Skeletal muscle satellite cell (primary cell): ENCODE measurements at regions not wholly inside any gene's neighbourhood (a gene's known extent, or its start where the extent isn't known, plus 50 kb on each side); places are given as distances from the start of the nearest gene placed in this dataset. TPM values are rescaled to one million over a fixed set of nuclear protein-coding genes. Genes with fewer than 3 reads are reported as not detected.
"Not testable (repeated sequence)": the region's sequence is repeated elsewhere in the genome, so short reads cannot be mapped to it uniquely, and the experiment has no call there.

ENCODE experiments used
- H3K27me3 ChIP-seq: 2 replicates; pipeline ENCODE4 v1.7.0; 2013; ENCODE audit warnings: low read length; ENCODE audit not compliant: control insufficient read depth, insufficient read depth
- H3K36me3 ChIP-seq: 2 replicates; pipeline ENCODE4 v1.7.0; 2013; ENCODE audit warnings: mild to moderate bottlenecking, control low read depth, low read length; ENCODE audit not compliant: insufficient read depth
- H3K4me1 ChIP-seq: 2 replicates; pipeline ENCODE4 v1.7.0; 2013; ENCODE audit warnings: low read length; ENCODE audit not compliant: control insufficient read depth, insufficient read depth
- H3K4me2 ChIP-seq: 2 replicates; pipeline ENCODE4 v1.7.0; 2013; ENCODE audit warnings: mild to moderate bottlenecking, low read length
- H3K4me3 ChIP-seq: 2 replicates; pipeline ENCODE4 v1.7.0; 2013; ENCODE audit warnings: low read length
- H3K9ac ChIP-seq: 2 replicates; pipeline ENCODE4 v1.7.0; 2013; ENCODE audit warnings: mild to moderate bottlenecking, low read depth, low read length, moderate library complexity
- H3K9me3 ChIP-seq: replicated peaks from 2 replicates; pipeline ENCODE4 v1.7.0; 2013; ENCODE audit warnings: mild to moderate bottlenecking, control low read depth, low read length
- small RNA-seq: library from RNA; depleted of rRNA; stranded (forward); fragments of <200 nt; gene quantifications from one replicate; pipeline ENCODE3, GENCODE V24; 2012

DNA sequence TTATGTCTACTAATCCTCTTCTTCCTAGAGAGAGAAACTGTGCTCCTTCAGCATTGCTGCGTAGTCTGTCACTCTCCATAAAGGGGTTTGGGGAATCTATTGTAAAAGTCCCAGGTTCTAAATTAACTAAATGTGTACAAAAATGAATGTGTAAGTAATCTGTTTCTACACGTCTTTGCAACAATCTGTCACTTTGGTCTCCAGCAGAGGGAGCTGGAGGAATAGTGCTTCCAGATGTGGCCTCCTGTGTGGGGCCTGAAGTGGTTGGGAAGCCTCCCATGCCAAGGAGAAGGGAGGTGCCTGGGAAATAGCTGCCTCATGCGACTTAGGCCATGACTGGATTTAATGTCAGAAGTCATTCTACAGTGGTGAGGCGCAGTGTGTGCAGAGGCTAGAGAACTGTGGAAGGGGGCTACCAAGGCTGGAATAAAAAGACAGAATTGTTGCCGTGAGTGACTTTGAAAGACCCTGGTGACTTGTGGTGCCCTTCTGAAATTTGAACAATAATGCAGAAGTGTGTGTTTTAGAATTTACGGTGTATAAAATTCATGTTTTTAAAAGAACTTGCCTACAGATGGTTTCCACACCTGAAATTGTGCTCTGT is 54.5 kb upstream of the UXS1 start:
- not testable (repeated sequence) for H3K27me3 ChIP-seq, H3K4me2 ChIP-seq, H3K9me3 ChIP-seq, H3K36me3 ChIP-seq, H3K4me1 ChIP-seq, H3K9ac ChIP-seq, H3K4me3 ChIP-seq

Small RNA genes lying in the stretch of these regions (small RNA-seq; reads per million reads assigned to genes)
- gene AC114755.3: not detected
